ENCODE measurements at regions not wholly inside any gene's neighbourhood (a gene's known extent, or its start where the extent isn't known, plus 50 kb on each side); places are given as distances from the start of the nearest gene placed in this dataset.

- no peaks in the 10 kb centered on the region for H3K9me3 ChIP-seq (ENCODE audit: control insufficient read depth in 4 of 4, insufficient read depth in 3 of 4, low read length in 3 of 4)
- ATAC-seq (ENCODE audit: insufficient read depth, low FRiP score) (no peak), DNase-seq (no peak)
- no peak overlapping the region for H3K27ac ChIP-seq (ENCODE audit: low read depth in 1 of 2, low read length in 1 of 2)
- peaks cover 0 to 19% (median 8%) of the 10 kb centered on the region in 4 donors for H3K36me3 ChIP-seq (ENCODE audit: control insufficient read depth in 4 of 4, insufficient read depth in 4 of 4, low read length in 4 of 4)
- H3K4me1 ChIP-seq (ENCODE audit: control insufficient read depth in 5 of 5, insufficient read depth in 5 of 5, low read length in 5 of 5) = peaks cover 0 to 5% (median 0%) of the 10 kb centered on the region in 5 donors
- 96 to 99% methylated on average over 7 of the region's 7 CpGs for WGBS, 2 donors
- no peak for TF ChIP-seq CTCF (IDR thresholded peaks at IDR 0.05; ENCODE audit: control extremely low read depth, extremely low read depth)
- H3K27me3 ChIP-seq (ENCODE audit: control insufficient read depth in 3 of 3, insufficient read depth in 3 of 3, low read length in 2 of 3) = no peaks in the 10 kb centered on the region
- H3K4me3 ChIP-seq = no peak overlapping the region
- H3K9ac ChIP-seq (ENCODE audit: insufficient read depth in 1 of 2, low read length in 2 of 2) = no peak overlapping the region
These were observed 149.6 kb downstream of the KATNIP start for GRCh38 chr16:27699540-27699939.

- ATAC-seq (ENCODE audit: insufficient read depth, low FRiP score) (no peak), DNase-seq (no peak)
- H3K9me3 ChIP-seq (ENCODE audit: control insufficient read depth in 4 of 4, insufficient read depth in 3 of 4, low read length in 3 of 4) = no peaks in the 10 kb centered on the region
- no peak overlapping the region for H3K27ac ChIP-seq (ENCODE audit: low read depth in 1 of 2, low read length in 1 of 2)
- no peak for TF ChIP-seq CTCF (IDR thresholded peaks at IDR 0.05; ENCODE audit: control extremely low read depth, extremely low read depth)
- no peak overlapping the region for H3K9ac ChIP-seq (ENCODE audit: insufficient read depth in 1 of 2, low read length in 2 of 2)
- H3K27me3 ChIP-seq (ENCODE audit: control insufficient read depth in 3 of 3, insufficient read depth in 3 of 3, low read length in 2 of 3) = no peaks in the 10 kb centered on the region
- 83 to 94% methylated on average over 10 of the region's 10 CpGs for WGBS, 2 donors
- H3K4me3 ChIP-seq = no peak overlapping the region
- peaks cover 0 to 17% (median 9%) of the 10 kb centered on the region in 4 donors for H3K36me3 ChIP-seq (ENCODE audit: control insufficient read depth in 4 of 4, insufficient read depth in 4 of 4, low read length in 4 of 4)
- peaks cover 0 to 5% (median 0%) of the 10 kb centered on the region in 5 donors for H3K4me1 ChIP-seq (ENCODE audit: control insufficient read depth in 5 of 5, insufficient read depth in 5 of 5, low read length in 5 of 5)
These were observed 150.5 kb downstream of the KATNIP start for GRCh38 chr16:27700304-27700995.

GRCh38 chr16:27701381-27701780 is 151.4 kb downstream of the KATNIP start:
- Histone ChIP-seq H3K9ac (ENCODE audit: insufficient read depth in 1 of 2, low read length in 2 of 2) (no peak overlapping the region), H3K4me1 (ENCODE audit: control insufficient read depth in 5 of 5, insufficient read depth in 5 of 5, low read length in 5 of 5) (peaks cover 0 to 5% (median 0%) of the 10 kb centered on the region in 5 donors), H3K9me3 (ENCODE audit: control insufficient read depth in 4 of 4, insufficient read depth in 3 of 4, low read length in 3 of 4) (no peaks in the 10 kb centered on the region), H3K27ac (ENCODE audit: low read depth in 1 of 2, low read length in 1 of 2) (no peak overlapping the region), H3K27me3 (ENCODE audit: control insufficient read depth in 3 of 3, insufficient read depth in 3 of 3, low read length in 2 of 3) (no peaks in the 10 kb centered on the region), H3K4me3 (no peak overlapping the region), H3K36me3 (ENCODE audit: control insufficient read depth in 4 of 4, insufficient read depth in 4 of 4, low read length in 4 of 4) (peaks cover 0 to 22% (median 9%) of the 10 kb centered on the region in 4 donors)
- ATAC-seq (ENCODE audit: insufficient read depth, low FRiP score) (no peak), DNase-seq (no peak)
- 92 to 94% methylated on average over 8 of the region's 8 CpGs for WGBS, 2 donors
- TF ChIP-seq CTCF (IDR thresholded peaks at IDR 0.05; ENCODE audit: control extremely low read depth, extremely low read depth) = no peak
